ENCODE measurements at regions not wholly inside any gene's neighbourhood (a gene's known extent, or its start where the extent isn't known, plus 50 kb on each side); places are given as distances from the start of the nearest gene placed in this dataset.

GRCh38 chr17:53574038-53574437 is 248.7 kb upstream of the KIF2B start:
- TF ChIP-seq CTCF (IDR thresholded peaks at IDR 0.05; ENCODE audit: low read depth, low read length, poor library complexity, severe bottlenecking) = no peak
- no peak for TF ChIP-seq EZH2phosphoT487 (IDR thresholded peaks at IDR 0.05; ENCODE audit: borderline replicate concordance, low read length)
